GM12873 (cell line): ENCODE measurements at regions not wholly inside any gene's neighbourhood (a gene's known extent, or its start where the extent isn't known, plus 50 kb on each side); places are given as distances from the start of the nearest gene placed in this dataset.

Experiments
- CTCF ChIP-seq: IDR thresholded peaks from 2 replicates; pipeline ENCODE4 v1.5.1; 2012; ENCODE audit warnings: low read depth, mild to moderate bottlenecking, moderate library complexity, low read length, control low read depth; ENCODE audit not compliant: insufficient read depth; ENCODE audit errors: missing control alignments

DNA sequence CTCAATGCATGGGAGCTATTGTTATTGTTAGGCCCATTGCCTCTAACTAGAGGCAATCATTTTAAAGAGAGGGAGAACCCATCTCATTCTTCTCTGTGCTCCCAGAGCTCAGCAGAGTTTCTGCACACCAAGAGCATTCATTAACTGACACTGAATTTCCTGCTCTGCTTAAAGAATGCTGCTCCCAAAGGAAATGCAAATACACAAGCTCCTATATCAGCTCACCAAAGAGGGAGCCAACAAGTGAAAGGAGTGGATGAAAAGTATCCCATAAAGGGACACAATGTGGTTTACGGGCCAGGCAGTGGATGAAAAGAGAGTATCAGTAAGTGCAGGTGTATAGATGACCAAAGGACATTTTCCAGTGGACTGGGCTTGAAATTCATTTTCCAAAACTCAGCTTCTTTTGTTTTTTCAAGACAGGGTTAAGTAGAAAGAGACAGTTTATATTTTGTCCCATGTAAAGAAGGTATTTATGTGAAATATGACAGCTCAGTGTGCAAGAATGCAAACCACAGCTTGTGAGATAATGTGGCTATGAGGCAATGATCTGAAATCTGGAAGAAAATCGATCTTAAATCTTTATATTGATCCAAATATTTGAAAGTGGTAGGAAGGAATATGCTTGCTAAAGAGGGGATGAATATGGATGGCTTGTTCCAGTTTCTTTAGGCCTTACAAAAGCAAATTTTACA lies 207.7 kb upstream of the CAMK1G start:
- TF ChIP-seq CTCF, result no peak

GRCh38 chr1:209376774-209377173 lies 206.7 kb upstream of the CAMK1G start:
- TF ChIP-seq CTCF, result no peak

DNA sequence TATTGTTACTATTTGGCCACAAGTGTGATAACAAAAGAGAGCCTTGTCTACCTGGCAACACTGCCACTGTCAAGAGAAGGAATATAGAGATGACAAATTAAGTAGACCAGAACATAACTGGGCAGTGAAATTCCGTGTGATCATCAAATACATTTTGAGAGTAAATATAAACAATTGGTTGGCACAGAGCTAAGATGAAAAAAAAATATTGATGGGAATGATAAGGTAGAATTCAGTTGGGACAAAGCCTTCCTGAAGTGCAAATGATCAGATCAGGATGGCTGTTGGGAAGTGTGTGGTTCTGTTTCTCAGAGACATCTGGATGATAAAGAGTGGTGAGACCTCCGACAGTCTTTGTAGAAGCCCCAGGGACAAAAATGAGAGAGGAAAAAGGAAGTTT lies 205.5 kb upstream of the CAMK1G start:
- TF ChIP-seq CTCF, result no peak

GRCh38 chr1:209379280-209379679 lies 204.2 kb upstream of the CAMK1G start:
- no peak for TF ChIP-seq CTCF

GRCh38 chr1:209380420-209380819 lies 203.1 kb upstream of the CAMK1G start:
- no peak for TF ChIP-seq CTCF

DNA sequence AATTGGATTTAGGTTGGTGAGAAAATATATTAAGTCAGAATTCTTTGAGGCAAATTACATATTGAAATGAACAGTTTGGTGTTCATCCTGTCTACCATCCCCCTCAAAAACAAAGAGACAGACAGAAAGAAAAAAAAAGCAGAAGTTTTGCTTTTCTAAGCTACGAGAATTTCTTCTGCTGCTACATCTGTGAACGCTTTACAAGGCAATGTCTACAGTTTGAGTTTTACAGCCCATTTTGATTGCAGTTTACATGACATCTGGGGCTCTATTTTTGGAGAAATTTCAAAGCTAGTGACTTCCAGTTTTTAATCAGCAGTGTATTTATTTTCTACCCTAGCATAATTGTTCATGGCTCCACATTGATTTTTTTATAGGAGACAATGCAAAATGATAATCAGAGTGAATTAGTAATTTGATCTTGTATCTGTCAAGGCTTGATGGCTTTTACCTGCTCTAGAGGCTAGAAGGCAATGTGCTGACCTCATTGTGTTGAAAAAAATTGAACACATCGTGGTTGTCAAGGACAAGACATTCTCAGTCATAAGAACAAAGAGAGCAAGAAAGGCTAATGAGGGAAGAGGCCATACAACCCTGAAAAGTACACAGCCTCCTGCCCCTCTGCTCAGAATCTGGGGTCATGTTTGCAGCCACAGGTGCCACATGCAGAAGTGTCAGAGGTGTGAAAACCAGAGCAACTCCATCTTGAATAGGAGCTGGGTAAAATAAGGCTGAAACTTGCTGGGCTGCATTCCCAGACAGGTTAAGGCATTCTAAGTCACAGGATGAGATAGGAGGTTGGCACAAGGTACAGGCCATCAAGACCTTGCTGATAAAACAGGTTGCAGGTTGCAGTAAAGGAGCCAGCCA lies 201.0 kb upstream of the CAMK1G start:
- no peak for TF ChIP-seq CTCF

- no peak for TF ChIP-seq CTCF
Measured at GRCh38 chr1:209383422-209383821, 200.1 kb upstream of the CAMK1G start.
